PFSK-1 (cell line): ENCODE measurements at regions not wholly inside any gene's neighbourhood (a gene's known extent, or its start where the extent isn't known, plus 50 kb on each side); places are given as distances from the start of the nearest gene placed in this dataset.

Source experiments
- FOXP2 ChIP-seq: optimal IDR thresholded peaks from 2 replicates; pipeline ENCODE3; 2011; ENCODE audit warnings: borderline replicate concordance, control low read depth, inconsistent platforms; ENCODE audit not compliant: insufficient read depth; ENCODE audit errors: extremely low read length, extremely low read depth
- POLR2AphosphoS5 ChIP-seq: IDR thresholded peaks from 2 replicates; pipeline ENCODE4 v1.6.1; 2012; ENCODE audit warnings: low read depth, mild to moderate bottlenecking, control low read depth, low read length, moderate library complexity
- SIN3A ChIP-seq: IDR thresholded peaks from 2 replicates; pipeline ENCODE4 v1.6.1; 2012; ENCODE audit warnings: mild to moderate bottlenecking, low read length, moderate library complexity, borderline replicate concordance; ENCODE audit not compliant: insufficient read depth
- TAF1 ChIP-seq: IDR thresholded peaks from 2 replicates; pipeline ENCODE4 v1.6.1; 2012; ENCODE audit warnings: low read length, control low read depth, borderline replicate concordance; ENCODE audit not compliant: insufficient read depth
- TF ChIP-seq, protein P1 (sequence below), 2 experiments: IDR thresholded peaks; 2 replicates each; pipeline versions ENCODE4 v1.6.1 to v1.8.0; 2011 to 2012; ENCODE audit warnings: low read depth in 2 of 2, low read length in 2 of 2, control low read depth in 1 of 2, inconsistent platforms in 1 of 2, mild to moderate bottlenecking in 1 of 2, moderate library complexity in 1 of 2; ENCODE audit not compliant: insufficient read depth in 1 of 2

DNA sequence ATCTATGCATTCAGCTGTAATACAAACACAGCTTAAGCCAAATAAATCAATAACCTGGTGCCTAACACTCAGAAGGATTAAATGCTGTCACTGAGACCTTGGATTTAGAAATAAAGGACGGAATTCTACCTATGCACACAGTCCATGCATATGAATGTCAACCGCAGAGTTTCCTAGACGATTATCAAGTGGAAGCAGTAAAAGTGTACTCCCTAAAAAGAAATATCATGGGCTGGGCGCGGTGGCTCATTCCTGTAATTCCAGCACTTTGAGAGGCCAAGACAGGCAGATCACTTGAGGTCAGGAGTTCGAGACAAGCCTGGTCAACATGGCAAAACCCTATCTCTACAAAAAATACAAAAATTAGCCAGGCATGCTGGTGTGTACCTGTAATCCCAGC lies 188.2 kb upstream of the DYRK2 start:
- TF ChIP-seq SIN3A, result no peak
- no peak for TF ChIP-seq TAF1
- no peak for TF ChIP-seq FOXP2

DNA sequence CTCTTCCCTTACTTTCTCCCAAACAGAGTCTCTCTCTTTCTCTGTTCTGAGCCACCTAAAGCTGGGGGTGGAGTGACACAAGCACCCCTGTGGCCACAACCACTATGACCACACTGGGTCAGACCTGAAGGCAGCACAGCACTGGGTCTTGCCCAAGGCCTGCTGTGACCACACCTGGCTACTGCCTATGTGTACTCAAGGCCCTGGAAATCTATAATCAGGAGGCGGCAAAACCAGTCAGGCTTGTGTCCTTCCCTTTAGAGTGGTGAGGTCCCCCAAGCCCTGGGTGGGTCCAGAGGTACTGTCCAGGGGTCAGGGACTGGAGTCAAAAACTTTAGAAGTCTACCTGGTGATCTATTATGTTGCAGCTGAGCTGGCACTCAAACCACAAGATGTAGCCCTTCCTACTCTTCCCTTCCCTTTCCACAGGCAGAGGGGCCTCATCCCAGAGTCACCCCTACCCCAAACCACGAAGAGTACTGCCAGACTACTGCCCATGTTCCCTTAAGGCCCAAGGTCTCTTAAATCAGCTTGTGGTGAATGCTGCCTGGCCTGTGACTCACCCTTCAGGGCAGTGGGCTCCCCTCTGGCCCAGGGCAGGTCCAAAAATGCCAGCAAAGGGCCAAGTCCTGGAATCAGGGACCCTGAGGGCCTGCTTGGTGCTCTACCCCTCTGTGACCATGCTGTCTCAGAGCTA lies 179.8 kb upstream of the DYRK2 start:
- no peak for TF ChIP-seq FOXP2
- no peak for TF ChIP-seq SIN3A
- no peak for TF ChIP-seq POLR2AphosphoS5
- no peak for TF ChIP-seq TAF1
- TF ChIP-seq, protein P1, sequence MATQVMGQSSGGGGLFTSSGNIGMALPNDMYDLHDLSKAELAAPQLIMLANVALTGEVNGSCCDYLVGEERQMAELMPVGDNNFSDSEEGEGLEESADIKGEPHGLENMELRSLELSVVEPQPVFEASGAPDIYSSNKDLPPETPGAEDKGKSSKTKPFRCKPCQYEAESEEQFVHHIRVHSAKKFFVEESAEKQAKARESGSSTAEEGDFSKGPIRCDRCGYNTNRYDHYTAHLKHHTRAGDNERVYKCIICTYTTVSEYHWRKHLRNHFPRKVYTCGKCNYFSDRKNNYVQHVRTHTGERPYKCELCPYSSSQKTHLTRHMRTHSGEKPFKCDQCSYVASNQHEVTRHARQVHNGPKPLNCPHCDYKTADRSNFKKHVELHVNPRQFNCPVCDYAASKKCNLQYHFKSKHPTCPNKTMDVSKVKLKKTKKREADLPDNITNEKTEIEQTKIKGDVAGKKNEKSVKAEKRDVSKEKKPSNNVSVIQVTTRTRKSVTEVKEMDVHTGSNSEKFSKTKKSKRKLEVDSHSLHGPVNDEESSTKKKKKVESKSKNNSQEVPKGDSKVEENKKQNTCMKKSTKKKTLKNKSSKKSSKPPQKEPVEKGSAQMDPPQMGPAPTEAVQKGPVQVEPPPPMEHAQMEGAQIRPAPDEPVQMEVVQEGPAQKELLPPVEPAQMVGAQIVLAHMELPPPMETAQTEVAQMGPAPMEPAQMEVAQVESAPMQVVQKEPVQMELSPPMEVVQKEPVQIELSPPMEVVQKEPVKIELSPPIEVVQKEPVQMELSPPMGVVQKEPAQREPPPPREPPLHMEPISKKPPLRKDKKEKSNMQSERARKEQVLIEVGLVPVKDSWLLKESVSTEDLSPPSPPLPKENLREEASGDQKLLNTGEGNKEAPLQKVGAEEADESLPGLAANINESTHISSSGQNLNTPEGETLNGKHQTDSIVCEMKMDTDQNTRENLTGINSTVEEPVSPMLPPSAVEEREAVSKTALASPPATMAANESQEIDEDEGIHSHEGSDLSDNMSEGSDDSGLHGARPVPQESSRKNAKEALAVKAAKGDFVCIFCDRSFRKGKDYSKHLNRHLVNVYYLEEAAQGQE (IDR thresholded peaks at IDR 0.05; ENCODE audit: insufficient read depth in 1 of 2, low read depth in 2 of 2, low read length in 2 of 2), result no peak

- TF ChIP-seq POLR2AphosphoS5, result no peak
- no peak for TF ChIP-seq FOXP2
- TF ChIP-seq SIN3A, result no peak
- TF ChIP-seq, protein P1 (IDR thresholded peaks at IDR 0.05; ENCODE audit: insufficient read depth in 1 of 2, low read depth in 2 of 2, low read length in 2 of 2), result no peak
- no peak for TF ChIP-seq TAF1
Observed at GRCh38 chr12:67469666-67470065, 178.9 kb upstream of the DYRK2 start.

DNA sequence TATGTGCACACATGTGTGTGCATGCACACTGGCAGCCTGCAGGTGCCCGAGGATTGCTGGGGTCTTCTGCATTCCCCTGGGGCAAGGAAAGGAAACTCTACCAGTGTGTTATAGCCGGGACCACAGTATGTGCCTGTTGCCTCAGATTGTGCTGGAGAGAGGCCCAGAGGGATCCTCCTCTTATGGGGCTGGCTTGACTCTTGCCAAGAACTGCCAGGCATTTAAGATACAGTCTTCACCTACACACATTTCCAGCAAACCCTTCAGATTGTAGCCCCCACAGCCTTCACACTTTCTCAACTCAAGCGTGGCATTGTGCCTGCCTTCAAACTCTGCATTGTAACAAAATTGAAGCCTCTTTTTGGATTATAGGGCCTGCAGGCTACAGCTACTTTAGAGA lies 176.7 kb upstream of the DYRK2 start:
- TF ChIP-seq FOXP2 (no peak), SIN3A (no peak), TAF1 (no peak), POLR2AphosphoS5 (no peak)
- TF ChIP-seq, protein P1 (IDR thresholded peaks at IDR 0.05; ENCODE audit: insufficient read depth in 1 of 2, low read depth in 2 of 2, low read length in 2 of 2), result no peak

- TF ChIP-seq FOXP2 (no peak), POLR2AphosphoS5 (no peak), TAF1 (no peak), SIN3A (no peak)
- TF ChIP-seq, protein P1 (IDR thresholded peaks at IDR 0.05; ENCODE audit: insufficient read depth in 1 of 2, low read depth in 2 of 2, low read length in 2 of 2), result no peak
Observed at GRCh38 chr12:67472539-67472938, 176.0 kb upstream of the DYRK2 start.
